Esophagus squamous epithelium (tissue), 5 donors: ENCODE measurements at regions not wholly inside any gene's neighbourhood (a gene's known extent, or its start where the extent isn't known, plus 50 kb on each side); places are given as distances from the start of the nearest gene placed in this dataset.
A peak's percentile ranks its signal among the peaks of the same experiment; 100 is the strongest.

ENCODE experiments used
- DNase-seq: peaks from one replicate; lab custom pipeline; 2025; lab: John Stamatoyannopoulos, UW
- H3K27ac ChIP-seq, 4 donors: fragments of 200-600 bp; sonication (generic); one replicate each; pipeline ENCODE4 v1.5.1; 2016 to 2019; ENCODE audit warnings: mild to moderate bottlenecking in 1 of 4
- H3K27me3 ChIP-seq, 4 donors: fragments of 200-600 bp; sonication (generic); 1 replicate in 3 of 4; 2 replicates in 1 of 4; pipeline versions ENCODE4 v1.5.1 to v1.6.0; 2017 to 2021; ENCODE audit warnings: antibody characterized with exemption in 1 of 4
- H3K36me3 ChIP-seq, 3 donors: fragments of 200-600 bp; sonication (generic); one replicate each; pipeline ENCODE4 v1.5.1; 2016 to 2019
- H3K4me1 ChIP-seq, 3 donors: fragments of 200-600 bp; sonication (generic); one replicate each; pipeline ENCODE4 v1.5.1; 2017 to 2019
- H3K4me3 ChIP-seq, 4 donors: fragments of 200-600 bp; sonication (generic); 1 replicate in 3 of 4; 2 replicates in 1 of 4; pipeline ENCODE4 v1.5.1; 2016 to 2019; ENCODE audit warnings: mild to moderate bottlenecking in 2 of 4, moderate library complexity in 1 of 4
- H3K9me3 ChIP-seq, 3 donors: fragments of 200-600 bp; sonication (generic); one replicate each; pipeline ENCODE4 v1.5.1; 2016 to 2019
- CTCF ChIP-seq, 6 experiments: fragments of 450-650 bp in 4 of 6; fragments of 200-600 bp in 2 of 6; sonication (generic) in 2 of 6; IDR thresholded peaks; one replicate each; pipeline ENCODE4 v1.5.1; 2016 to 2019; ENCODE audit warnings: antibody characterized with exemption in 6 of 6, mild to moderate bottlenecking in 4 of 6, moderate library complexity in 4 of 6
- POLR2A ChIP-seq, 4 donors: fragments of 450-650 bp; IDR thresholded peaks; one replicate each; pipeline ENCODE4 v1.6.1; 2017; ENCODE audit warnings: antibody characterized with exemption in 4 of 4, mild to moderate bottlenecking in 4 of 4, moderate library complexity in 3 of 4
- WGBS, 2 donors: methylation state at CpG; one replicate each; pipeline ENCODE4 v1.1.5; 2018; 5-methylcytosine and 5-hydroxymethylcytosine counted together
- intact Hi-C: fragments of 100-400 bp; cut with DNase I; formaldehyde crosslinking; loops from one replicate; pipeline ENCODE4 v1.15.0; 2022
- donor health status: DM: yes; HTN: yes; CAD: no.

GRCh38 chr6:84504025-84504424 is 260.4 kb downstream of the TBX18 start:
- H3K9me3 ChIP-seq, result no peaks in the 10 kb centered on the region
- intact Hi-C loops, result no loop called here
- no peak for DNase-seq
- H3K27ac ChIP-seq, result no peak overlapping the region
- no peaks in the 10 kb centered on the region for H3K36me3 ChIP-seq
- H3K27me3 ChIP-seq, result no peaks in the 10 kb centered on the region
- 70 to 89% methylated on average over 1 to 2 of the region's 2 CpGs for WGBS, 2 donors
- H3K4me1 ChIP-seq, result no peaks in the 10 kb centered on the region
- H3K4me3 ChIP-seq, result no peak overlapping the region
- TF ChIP-seq POLR2A (IDR thresholded peaks at IDR 0.05), result no peak

- intact Hi-C loops, result no loop called here
- Histone ChIP-seq H3K27ac (no peak overlapping the region), H3K4me3 (no peak overlapping the region), H3K9me3 (no peaks in the 10 kb centered on the region), H3K4me1 (no peaks in the 10 kb centered on the region), H3K27me3 (no peaks in the 10 kb centered on the region), H3K36me3 (no peaks in the 10 kb centered on the region)
- TF ChIP-seq POLR2A (IDR thresholded peaks at IDR 0.05) (no peak), CTCF (IDR thresholded peaks at IDR 0.05) (no peak)
- 46 to 76% methylated on average over 3 of the region's 3 CpGs for WGBS, 2 donors
- no peak for DNase-seq
These were observed 263.1 kb downstream of the TBX18 start for GRCh38 chr6:84501315-84501714.

GRCh38 chr6:84500726-84501125 is 263.7 kb downstream of the TBX18 start:
- intact Hi-C loops, result no loop called here
- no peaks in the 10 kb centered on the region for H3K4me1 ChIP-seq
- H3K27ac ChIP-seq, result no peak overlapping the region
- 58 to 62% methylated on average over 3 of the region's 3 CpGs for WGBS, 2 donors
- no peak overlapping the region for H3K4me3 ChIP-seq
- no peaks in the 10 kb centered on the region for H3K27me3 ChIP-seq
- H3K9me3 ChIP-seq, result no peaks in the 10 kb centered on the region
- DNase-seq, result no peak
- no peaks in the 10 kb centered on the region for H3K36me3 ChIP-seq
- no peak for TF ChIP-seq POLR2A (IDR thresholded peaks at IDR 0.05)

GRCh38 chr6:84498905-84499304 is 265.5 kb downstream of the TBX18 start:
- Histone ChIP-seq H3K27ac (no peak overlapping the region), H3K9me3 (no peaks in the 10 kb centered on the region), H3K36me3 (no peaks in the 10 kb centered on the region), H3K4me1 (no peaks in the 10 kb centered on the region), H3K4me3 (no peak overlapping the region), H3K27me3 (no peaks in the 10 kb centered on the region)
- intact Hi-C loops, result no loop called here
- DNase-seq, result no peak
- TF ChIP-seq CTCF (IDR thresholded peaks at IDR 0.05), result no peak
- no peak for TF ChIP-seq POLR2A (IDR thresholded peaks at IDR 0.05)
- 54 to 64% methylated on average over 2 of the region's 2 CpGs for WGBS, 2 donors

GRCh38 chr6:84492241-84493165 is 265.1 kb upstream of the CEP162 start:
- no peak for TF ChIP-seq CTCF (IDR thresholded peaks at IDR 0.05)
- TF ChIP-seq POLR2A (IDR thresholded peaks at IDR 0.05), result no peak
- H3K4me3 ChIP-seq, result no peak overlapping the region
- peak overlapping the region in 1 of 4 donors; percentile 27 for H3K27ac ChIP-seq
- no peaks in the 10 kb centered on the region for H3K27me3 ChIP-seq
- intact Hi-C loops, result no loop called here
- no peak for DNase-seq
- H3K4me1 ChIP-seq, result no peaks in the 10 kb centered on the region
- no peaks in the 10 kb centered on the region for H3K9me3 ChIP-seq
- no peaks in the 10 kb centered on the region for H3K36me3 ChIP-seq
- WGBS, 2 donors, result 45 to 60% methylated on average over 10 to 13 of the region's 13 CpGs

- Histone ChIP-seq H3K4me3 (no peak overlapping the region), H3K36me3 (no peaks in the 10 kb centered on the region), H3K4me1 (no peaks in the 10 kb centered on the region), H3K9me3 (no peaks in the 10 kb centered on the region), H3K27ac (no peak overlapping the region), H3K27me3 (no peaks in the 10 kb centered on the region)
- intact Hi-C loops, result no loop called here
- no peak for DNase-seq
- TF ChIP-seq POLR2A (IDR thresholded peaks at IDR 0.05) (no peak), CTCF (IDR thresholded peaks at IDR 0.05) (no peak)
- no CpG with 5 or more reads among the region's 1 CpG for WGBS, 2 donors
These were observed 262.2 kb upstream of the CEP162 start for GRCh38 chr6:84489598-84489997.
